Gastrocnemius medialis (tissue), 4 donors: ENCODE measurements at regions not wholly inside any gene's neighbourhood (a gene's known extent, or its start where the extent isn't known, plus 50 kb on each side); places are given as distances from the start of the nearest gene placed in this dataset.

Experiments
- CTCF ChIP-seq, 5 experiments: fragments of 450-650 bp in 3 of 5; fragments of 200-600 bp in 2 of 5; sonication (generic) in 2 of 5; IDR thresholded peaks in 4 of 5; conservative IDR thresholded peaks in 1 of 5; 1 replicate in 4 of 5; 2 replicates in 1 of 5; pipeline ENCODE4 v1.5.1; 2016 to 2019; ENCODE audit warnings: antibody characterized with exemption in 5 of 5, mild to moderate bottlenecking in 3 of 5, moderate library complexity in 3 of 5
- POLR2A ChIP-seq, 2 donors: fragments of 450-650 bp; IDR thresholded peaks; one replicate each; pipeline ENCODE4 v1.6.1; 2017; ENCODE audit warnings: antibody characterized with exemption in 2 of 2, mild to moderate bottlenecking in 2 of 2, moderate library complexity in 2 of 2

GRCh38 chr2:235270956-235271355 is 222.9 kb upstream of the AGAP1 start:
- TF ChIP-seq CTCF (IDR thresholded peaks at IDR 0.05 in 4 of 5, conservative IDR thresholded peaks at IDR 0.05 in 1 of 5): no peak
- TF ChIP-seq POLR2A (IDR thresholded peaks at IDR 0.05): no peak
